GM19467 (cell line): ENCODE measurements at regions not wholly inside any gene's neighbourhood (a gene's known extent, or its start where the extent isn't known, plus 50 kb on each side); places are given as distances from the start of the nearest gene placed in this dataset.

Experiments used
- ATAC-seq: cut with Tn5 transposase; IDR thresholded peaks from one replicate; pipeline ENCODE4 v1.9.1; 2021; ENCODE audit warnings: mild to moderate bottlenecking, moderate library complexity; ENCODE audit not compliant: unreplicated experiment

- ATAC-seq: no peak
Observed at GRCh38 chr11:103622296-103622695, 414.1 kb upstream of the DDI1 start.

DNA sequence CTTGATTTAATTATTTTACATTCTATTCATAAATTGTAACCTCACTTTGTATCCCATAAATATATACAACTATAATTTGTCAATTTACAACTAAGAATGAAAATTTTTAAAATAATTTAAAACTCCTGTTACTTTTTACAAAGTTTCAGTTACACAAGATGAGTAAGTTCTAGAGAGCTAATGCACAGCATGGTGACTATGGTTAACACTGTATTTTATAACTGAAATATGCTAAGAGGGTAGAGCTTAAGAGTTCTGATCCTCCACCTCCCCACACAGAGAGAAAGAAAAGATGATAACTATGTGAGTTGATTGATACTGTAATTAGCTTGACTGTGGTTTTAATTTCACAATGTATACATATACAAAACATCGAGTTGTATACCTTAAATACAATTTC lies 412.5 kb upstream of the DDI1 start:
- ATAC-seq: no peak

DNA sequence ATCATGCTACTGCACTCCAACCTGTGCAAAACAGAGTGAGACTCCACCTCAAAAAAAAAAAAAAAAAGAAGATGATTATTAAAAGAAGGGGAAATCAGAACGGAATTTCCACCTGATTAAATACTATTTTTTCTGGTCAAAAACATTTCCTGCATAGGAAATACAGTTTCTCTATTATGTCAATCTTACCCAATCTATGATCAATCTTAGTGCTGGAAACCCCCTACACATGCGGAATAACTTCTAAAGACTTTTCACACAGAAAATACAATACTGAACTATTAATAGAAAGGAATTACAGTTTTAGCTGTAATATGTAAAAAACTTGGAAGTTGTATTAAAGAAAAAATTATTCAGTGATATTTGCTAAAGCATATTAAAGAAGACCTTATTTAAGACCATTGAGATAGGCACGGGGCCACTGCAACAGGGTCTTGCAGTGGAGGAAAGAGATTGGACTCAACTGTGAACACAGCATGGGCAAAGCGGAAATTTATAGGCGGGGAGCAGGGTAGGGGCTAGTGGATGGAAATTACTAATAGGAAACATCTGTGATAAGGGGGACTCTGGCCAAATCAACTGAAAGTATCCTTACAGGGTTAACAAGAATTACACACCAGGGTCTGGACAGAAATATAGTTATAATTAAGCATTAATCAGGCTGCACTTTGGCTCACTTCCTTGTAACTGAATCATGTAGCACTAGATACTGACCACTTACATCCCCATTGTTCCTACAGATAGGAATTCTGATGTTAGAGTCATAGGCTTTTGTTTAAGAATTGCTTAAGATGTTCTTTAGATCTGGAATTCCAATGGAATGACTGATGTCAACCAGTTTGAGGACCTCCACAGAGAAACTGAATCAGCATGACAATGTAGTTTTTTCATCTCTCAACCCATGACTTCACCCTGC lies 411.5 kb upstream of the DDI1 start:
- no peak for ATAC-seq

- no peak for ATAC-seq
Observed at GRCh38 chr11:103625624-103625965, 410.8 kb upstream of the DDI1 start.

- no peak for ATAC-seq
Observed at GRCh38 chr11:103628121-103628520, 408.3 kb upstream of the DDI1 start.

GRCh38 chr11:103631841-103632240 lies 404.6 kb upstream of the DDI1 start:
- ATAC-seq: no peak

GRCh38 chr11:103633068-103633788 lies 403.2 kb upstream of the DDI1 start:
- no peak for ATAC-seq

DNA sequence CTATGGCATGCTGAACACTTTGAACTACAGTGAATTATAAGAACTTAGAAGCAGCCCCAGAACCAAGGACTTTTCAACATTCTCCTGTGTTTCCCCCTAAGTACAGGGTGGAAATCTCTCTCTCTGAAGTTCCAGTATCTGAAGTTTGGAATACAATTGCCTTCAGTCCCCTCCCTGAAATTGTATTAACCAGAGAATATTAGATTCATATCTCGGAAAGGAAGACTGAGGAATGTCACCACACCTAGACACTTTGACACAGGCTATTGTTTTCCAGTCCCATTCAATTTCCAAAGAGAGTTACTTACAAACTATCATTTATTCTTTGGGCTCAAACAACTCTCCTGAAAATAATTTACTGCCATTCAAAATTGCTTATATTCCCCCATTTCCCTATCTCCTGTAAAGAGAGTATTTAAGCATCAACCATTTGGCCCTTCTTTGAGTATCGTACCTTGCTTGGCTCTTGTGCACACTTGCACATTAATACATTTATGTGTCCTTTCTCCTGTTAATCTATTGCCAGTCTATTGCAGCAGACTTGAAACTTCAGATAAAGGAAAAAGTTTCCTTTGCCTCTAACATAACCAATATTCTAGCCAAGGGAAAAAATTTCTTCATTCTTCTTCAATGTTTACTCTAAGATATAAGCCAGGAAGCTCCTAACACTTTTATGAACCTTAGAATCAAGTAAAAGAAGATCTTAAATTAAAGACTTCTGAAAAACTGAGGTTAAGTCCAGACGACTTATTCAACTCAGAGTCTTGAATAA lies 402.4 kb upstream of the DDI1 start:
- ATAC-seq: no peak

DNA sequence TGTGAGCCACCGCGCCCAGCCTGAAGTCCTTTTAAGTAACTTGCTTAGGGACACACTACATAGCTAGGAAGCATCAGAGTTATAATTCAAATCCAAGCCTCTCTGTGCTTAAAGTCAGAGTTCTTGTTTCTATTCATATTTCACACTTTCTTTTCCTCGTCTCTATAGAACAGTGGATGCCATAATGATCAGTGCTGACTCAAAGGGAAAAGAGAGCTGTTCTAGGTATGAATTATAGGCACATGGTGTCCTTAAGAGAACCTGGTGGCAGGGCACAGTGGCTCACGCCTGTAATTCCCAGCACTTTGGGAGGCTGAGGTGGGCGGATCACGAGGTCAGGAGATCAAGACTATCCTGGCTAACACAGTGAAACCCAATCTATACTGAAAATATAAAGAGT lies 400.2 kb upstream of the DDI1 start:
- no peak for ATAC-seq

GRCh38 chr11:103637295-103637694 lies 399.1 kb upstream of the DDI1 start:
- no peak for ATAC-seq

DNA sequence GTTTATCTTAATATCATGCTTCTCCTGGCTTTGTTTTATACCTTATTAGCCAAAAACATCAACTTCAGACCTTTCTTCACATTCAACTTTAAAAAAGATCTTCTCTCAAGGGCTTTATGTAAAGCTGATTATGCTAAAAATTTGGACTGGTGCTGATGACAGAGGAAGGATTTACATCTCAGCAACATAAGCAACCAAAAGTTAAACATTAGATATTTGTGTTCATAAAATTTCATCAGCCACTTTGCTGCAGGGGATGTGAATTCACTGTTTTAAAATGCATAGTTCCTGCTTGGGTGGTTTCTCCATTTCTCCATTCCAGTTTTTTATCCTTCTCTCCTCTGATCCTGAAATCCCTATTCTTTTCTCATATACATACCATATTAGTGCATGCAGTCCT lies 398.6 kb upstream of the DDI1 start:
- ATAC-seq: no peak

GRCh38 chr11:103644676-103645075 lies 391.8 kb upstream of the DDI1 start:
- ATAC-seq: no peak

- no peak for ATAC-seq
Observed at GRCh38 chr11:103648054-103648453, 388.4 kb upstream of the DDI1 start.

- no peak for ATAC-seq
Observed at GRCh38 chr11:103648670-103649400, 387.6 kb upstream of the DDI1 start.

DNA sequence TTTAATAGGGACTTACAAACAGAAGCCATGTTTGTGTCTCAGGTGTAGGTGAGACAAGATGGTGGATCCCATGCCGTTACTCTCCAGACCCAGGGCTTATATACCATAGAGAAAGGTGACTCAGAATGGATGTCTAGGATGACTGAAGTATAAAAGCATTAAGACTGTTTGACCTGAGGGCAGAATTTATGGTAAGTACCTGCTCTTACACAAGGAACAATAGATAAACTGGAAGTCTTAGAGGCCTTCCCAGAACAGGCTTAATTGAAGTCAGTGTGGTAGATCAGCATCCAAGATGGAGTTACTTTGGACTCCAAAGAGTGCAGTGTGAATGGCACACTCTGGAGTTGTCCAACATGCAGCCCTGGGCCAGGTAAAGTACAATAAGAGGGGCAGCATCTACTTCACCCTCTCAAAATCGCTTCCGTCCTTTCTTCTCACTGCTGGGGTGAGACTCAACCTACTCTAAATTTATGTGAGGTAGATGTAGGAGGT lies 387.0 kb upstream of the DDI1 start:
- no peak for ATAC-seq

DNA sequence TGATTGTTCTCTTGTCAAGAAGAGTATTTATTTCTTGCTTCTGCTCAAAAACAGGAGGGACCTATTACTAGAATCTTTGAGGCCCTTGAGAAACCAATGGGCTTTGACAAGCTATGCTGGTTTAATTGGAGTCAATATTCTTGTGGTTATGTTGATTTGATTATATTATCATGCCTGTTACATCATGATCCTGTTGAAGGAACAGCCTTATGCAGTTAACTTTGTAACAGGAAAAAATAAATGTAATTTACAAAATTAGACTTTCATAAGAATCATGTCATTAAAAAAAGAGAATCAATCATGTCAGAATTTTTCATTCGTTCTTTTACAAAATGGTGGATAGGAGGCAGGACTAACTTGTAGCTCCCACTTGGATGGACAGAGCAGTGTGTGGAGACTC lies 386.1 kb upstream of the DDI1 start:
- no peak for ATAC-seq

DNA sequence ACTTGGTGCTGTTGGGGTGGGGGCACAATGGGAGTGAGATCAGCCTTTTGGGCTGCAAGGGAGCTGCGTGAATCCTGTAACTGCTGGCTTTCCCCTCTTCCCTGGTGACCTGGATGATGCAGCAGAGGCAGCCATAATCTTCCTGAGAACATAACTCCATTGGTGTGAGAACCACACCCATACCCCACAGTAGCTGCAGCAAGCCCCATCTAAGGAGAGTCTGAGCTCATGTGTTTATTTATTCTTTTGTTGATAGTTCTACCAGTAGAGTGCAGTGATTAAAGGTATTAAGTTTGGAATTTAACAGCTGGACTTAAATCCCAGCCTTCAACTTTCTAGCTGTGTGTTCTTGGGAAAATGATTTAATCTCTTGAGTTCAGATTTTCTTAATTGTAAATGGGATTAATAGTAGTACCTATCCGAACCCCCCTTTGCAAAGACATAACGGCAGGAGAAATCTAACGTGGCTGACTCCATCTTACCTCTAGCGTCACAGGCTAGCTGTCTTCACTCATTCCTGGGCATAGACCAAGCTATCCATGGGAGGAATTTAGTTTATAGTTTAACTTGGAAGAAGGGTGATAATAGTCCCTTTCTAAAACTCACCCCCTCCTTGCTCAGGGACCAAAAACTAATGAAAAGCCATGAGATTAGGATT lies 385.0 kb upstream of the DDI1 start:
- ATAC-seq: no peak

DNA sequence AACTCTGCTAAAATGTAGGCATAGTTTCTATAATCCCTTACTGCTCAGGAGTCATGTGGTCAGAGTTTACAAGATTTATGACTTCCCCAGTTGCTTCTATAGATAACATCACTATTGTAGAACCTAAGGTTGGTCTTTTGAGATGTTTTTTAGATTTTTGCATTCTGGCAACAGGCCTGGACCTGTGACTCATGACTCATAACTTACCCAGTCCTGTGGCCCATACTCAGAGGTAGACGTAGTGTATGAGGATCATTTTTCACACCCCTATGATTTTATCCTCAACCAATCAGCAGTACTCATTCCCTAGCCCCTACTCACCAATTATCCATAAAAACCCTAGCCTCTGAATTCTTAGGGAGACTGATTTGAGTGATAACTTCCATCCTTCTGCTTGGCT lies 384.4 kb upstream of the DDI1 start:
- ATAC-seq: no peak

- ATAC-seq: no peak
Observed at GRCh38 chr11:103656382-103656781, 380.1 kb upstream of the DDI1 start.

- ATAC-seq: no peak
Observed at GRCh38 chr11:103659206-103659618, 377.2 kb upstream of the DDI1 start.
